ENCODE measurements at regions not wholly inside any gene's neighbourhood (a gene's known extent, or its start where the extent isn't known, plus 50 kb on each side); places are given as distances from the start of the nearest gene placed in this dataset.

GRCh38 chrX:137707348-137707747, 141.4 kb downstream of the ZIC3 start:
- TF ChIP-seq, protein P1, sequence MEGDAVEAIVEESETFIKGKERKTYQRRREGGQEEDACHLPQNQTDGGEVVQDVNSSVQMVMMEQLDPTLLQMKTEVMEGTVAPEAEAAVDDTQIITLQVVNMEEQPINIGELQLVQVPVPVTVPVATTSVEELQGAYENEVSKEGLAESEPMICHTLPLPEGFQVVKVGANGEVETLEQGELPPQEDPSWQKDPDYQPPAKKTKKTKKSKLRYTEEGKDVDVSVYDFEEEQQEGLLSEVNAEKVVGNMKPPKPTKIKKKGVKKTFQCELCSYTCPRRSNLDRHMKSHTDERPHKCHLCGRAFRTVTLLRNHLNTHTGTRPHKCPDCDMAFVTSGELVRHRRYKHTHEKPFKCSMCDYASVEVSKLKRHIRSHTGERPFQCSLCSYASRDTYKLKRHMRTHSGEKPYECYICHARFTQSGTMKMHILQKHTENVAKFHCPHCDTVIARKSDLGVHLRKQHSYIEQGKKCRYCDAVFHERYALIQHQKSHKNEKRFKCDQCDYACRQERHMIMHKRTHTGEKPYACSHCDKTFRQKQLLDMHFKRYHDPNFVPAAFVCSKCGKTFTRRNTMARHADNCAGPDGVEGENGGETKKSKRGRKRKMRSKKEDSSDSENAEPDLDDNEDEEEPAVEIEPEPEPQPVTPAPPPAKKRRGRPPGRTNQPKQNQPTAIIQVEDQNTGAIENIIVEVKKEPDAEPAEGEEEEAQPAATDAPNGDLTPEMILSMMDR (IDR thresholded peaks at IDR 0.05; ENCODE audit: low read length, missing control alignments) = no peak
- no peak overlapping the region for H3K4me3 ChIP-seq (replicated peaks; ENCODE audit: low read depth, low read length)
- no peak for DNase-seq (ENCODE audit: low read depth)

DNA sequence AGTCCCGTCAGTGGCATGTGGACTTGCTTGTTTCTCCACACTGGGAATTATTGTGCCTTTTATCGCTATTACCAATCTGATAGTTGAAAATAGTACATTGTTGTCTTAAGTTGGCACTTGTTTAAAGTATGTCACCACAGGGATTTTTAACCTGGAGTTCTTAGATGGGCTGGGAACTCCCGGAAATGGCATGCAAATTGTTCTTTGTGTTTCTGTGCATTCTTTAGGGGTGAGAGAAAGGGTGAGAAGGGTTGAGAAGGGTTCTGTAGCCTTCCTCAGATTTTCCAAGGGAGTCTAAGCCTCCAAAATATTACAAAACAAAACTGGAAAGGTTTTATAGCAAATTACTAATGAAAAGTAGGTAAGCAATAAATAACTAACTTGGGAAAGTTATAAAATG, 176.9 kb downstream of the ZIC3 start:
- H3K4me3 ChIP-seq (replicated peaks; ENCODE audit: low read depth, low read length) = no peak overlapping the region
- TF ChIP-seq, protein P1 (IDR thresholded peaks at IDR 0.05; ENCODE audit: low read length, missing control alignments) = no peak
- no peak for DNase-seq (ENCODE audit: low read depth)

DNA sequence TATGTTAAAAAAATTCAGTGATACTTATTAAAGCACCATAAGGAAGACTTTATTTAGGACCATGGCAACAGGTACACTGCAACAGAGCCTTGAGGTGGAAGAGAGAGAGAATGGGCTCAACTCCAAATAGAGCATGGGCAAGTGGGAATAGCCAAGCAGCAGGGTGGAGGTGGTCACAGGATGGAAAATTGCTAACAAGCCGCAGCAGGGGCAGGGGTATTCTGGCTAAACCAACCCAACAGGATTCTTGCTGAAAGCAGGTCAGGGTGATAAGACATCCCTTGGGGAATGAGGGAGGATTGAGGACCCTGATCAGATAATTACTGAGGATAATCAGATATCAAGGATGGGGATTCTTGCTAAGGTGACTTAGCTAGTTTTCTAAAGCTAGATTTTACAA, 177.5 kb downstream of the ZIC3 start:
- TF ChIP-seq, protein P1 (IDR thresholded peaks at IDR 0.05; ENCODE audit: low read length, missing control alignments) = no peak
- no peak for DNase-seq (ENCODE audit: low read depth)

DNA sequence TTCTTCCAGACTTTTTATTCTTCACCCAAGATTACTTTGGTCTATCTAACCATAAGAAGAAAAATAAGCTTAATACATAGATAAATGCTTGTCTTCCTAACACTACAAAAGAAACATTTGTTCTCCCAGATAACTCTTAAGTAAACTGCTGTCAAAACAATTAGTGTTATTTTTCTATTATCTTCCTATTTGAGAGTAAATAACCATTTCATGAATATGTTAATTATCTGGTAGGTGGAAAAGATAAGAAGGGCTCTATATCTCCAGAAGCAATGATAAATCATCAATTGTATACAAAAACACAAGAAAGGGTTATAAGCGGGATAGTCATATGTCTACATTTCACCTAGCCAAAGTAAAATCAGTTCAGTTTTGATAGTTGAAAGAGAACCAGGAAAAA, 180.4 kb downstream of the ZIC3 start:
- no peak for DNase-seq (ENCODE audit: low read depth)
- TF ChIP-seq, protein P1 (IDR thresholded peaks at IDR 0.05; ENCODE audit: low read length, missing control alignments) = no peak

More for the DNA sequence above, 177.5 kb downstream of the ZIC3 start:
- no peak overlapping the region for H3K4me3 ChIP-seq (replicated peaks; ENCODE audit: low read depth, low read length)

GRCh38 chrX:137747244-137748043, 181.5 kb downstream of the ZIC3 start:
- no peak overlapping the region for H3K4me3 ChIP-seq (replicated peaks; ENCODE audit: low read depth, low read length)
- TF ChIP-seq, protein P1 (IDR thresholded peaks at IDR 0.05; ENCODE audit: low read length, missing control alignments) = no peak

More for the DNA sequence above, 180.4 kb downstream of the ZIC3 start:
- no peak overlapping the region for H3K4me3 ChIP-seq (replicated peaks; ENCODE audit: low read depth, low read length)

DNA sequence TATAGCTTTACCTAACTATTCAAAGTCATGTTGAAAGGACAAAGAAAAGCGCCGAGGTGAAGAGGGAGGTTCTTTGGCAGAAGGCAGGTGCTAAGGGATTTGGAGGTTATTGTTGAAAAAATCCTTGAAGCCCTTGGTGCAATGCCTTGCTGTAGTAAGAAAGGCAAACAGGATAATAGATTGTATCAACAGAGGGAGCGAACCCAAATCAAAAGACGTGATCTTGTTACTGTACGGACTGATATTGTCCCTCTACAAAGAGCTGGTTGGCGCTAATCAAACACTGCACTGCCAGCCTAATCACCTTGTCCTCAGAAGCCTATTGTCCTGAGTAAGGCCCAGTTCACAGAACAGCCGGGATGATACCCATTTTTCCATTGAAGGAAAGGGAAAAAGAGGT, 182.9 kb downstream of the ZIC3 start:
- DNase-seq (ENCODE audit: low read depth) = no peak
- TF ChIP-seq, protein P1 (IDR thresholded peaks at IDR 0.05; ENCODE audit: low read length, missing control alignments) = no peak
- H3K4me3 ChIP-seq (replicated peaks; ENCODE audit: low read depth, low read length) = no peak overlapping the region

More at GRCh38 chrX:137747244-137748043, 181.5 kb downstream of the ZIC3 start:
- DNase-seq (ENCODE audit: low read depth) = no peak

GRCh38 chrX:137749246-137749645, 183.3 kb downstream of the ZIC3 start:
- TF ChIP-seq, protein P1 (IDR thresholded peaks at IDR 0.05; ENCODE audit: low read length, missing control alignments) = no peak
- no peak for DNase-seq (ENCODE audit: low read depth)
- H3K4me3 ChIP-seq (replicated peaks; ENCODE audit: low read depth, low read length) = no peak overlapping the region
